ENCODE measurements at regions not wholly inside any gene's neighbourhood (a gene's known extent, or its start where the extent isn't known, plus 50 kb on each side); places are given as distances from the start of the nearest gene placed in this dataset.
"Not testable (repeated sequence)": the region's sequence is repeated elsewhere in the genome, so short reads cannot be mapped to it uniquely, and the experiment has no call there.

DNA sequence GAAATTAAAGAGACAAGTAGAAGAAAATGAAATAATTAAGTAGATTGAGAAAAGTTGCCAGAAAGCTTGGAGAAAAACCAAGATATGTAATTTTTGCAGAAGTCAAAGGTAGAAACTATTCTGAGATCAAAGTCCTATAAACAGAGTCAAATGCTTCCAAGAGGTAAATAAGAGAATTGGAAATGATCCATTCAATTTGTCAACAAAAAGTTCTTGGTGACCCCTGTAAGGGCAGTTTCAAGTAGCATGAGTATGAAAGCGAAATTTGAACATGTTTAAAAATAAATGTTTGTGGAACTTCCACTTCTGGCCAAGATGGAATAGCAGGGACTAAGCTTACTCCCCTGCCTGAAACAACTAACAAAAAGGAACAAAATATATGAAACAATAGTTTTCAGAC is 562.0 kb downstream of the SMARCA1 start:
- FAIRE-seq (no peak), DNase-seq (ENCODE audit: low read depth, low spot score) (no peak)
- H2AFZ ChIP-seq (ENCODE audit: control insufficient read depth, low read length): no peak overlapping the region
- TF ChIP-seq, protein P1, sequence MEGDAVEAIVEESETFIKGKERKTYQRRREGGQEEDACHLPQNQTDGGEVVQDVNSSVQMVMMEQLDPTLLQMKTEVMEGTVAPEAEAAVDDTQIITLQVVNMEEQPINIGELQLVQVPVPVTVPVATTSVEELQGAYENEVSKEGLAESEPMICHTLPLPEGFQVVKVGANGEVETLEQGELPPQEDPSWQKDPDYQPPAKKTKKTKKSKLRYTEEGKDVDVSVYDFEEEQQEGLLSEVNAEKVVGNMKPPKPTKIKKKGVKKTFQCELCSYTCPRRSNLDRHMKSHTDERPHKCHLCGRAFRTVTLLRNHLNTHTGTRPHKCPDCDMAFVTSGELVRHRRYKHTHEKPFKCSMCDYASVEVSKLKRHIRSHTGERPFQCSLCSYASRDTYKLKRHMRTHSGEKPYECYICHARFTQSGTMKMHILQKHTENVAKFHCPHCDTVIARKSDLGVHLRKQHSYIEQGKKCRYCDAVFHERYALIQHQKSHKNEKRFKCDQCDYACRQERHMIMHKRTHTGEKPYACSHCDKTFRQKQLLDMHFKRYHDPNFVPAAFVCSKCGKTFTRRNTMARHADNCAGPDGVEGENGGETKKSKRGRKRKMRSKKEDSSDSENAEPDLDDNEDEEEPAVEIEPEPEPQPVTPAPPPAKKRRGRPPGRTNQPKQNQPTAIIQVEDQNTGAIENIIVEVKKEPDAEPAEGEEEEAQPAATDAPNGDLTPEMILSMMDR (optimal IDR thresholded peaks at IDR 0.05 in 1 of 3, IDR thresholded peaks at IDR 0.05 in 1 of 3, conservative IDR thresholded peaks at IDR 0.05 in 1 of 3; ENCODE audit: extremely low read depth in 1 of 3, insufficient read depth in 2 of 3, low read length in 3 of 3): no peak
- TF ChIP-seq EZH2 (IDR thresholded peaks at IDR 0.05; ENCODE audit: low read length): no peak
- H3K9me1 ChIP-seq (ENCODE audit: control insufficient read depth, extremely low read depth, insufficient read depth, low read length): no peaks in the 10 kb centered on the region
- dilution Hi-C loops (cut with MboI; ENCODE audit: extremely low pct_ligation_motif_present, low sequenced_read_pairs): no loop called here
- H3K36me3 ChIP-seq (ENCODE audit: control insufficient read depth in 2 of 2, extremely low read depth in 1 of 2, insufficient read depth in 2 of 2, low read length in 2 of 2): no peaks in the 10 kb centered on the region
- H3K4me2 ChIP-seq (ENCODE audit: control insufficient read depth, extremely low read depth, insufficient read depth, low read depth, low read length): no peak overlapping the region
- H3K4me3 ChIP-seq (ENCODE audit: control insufficient read depth in 2 of 3, extremely low read depth in 1 of 3, insufficient read depth in 2 of 3, low read depth in 1 of 3, low read length in 3 of 3): no peak overlapping the region
- H4K20me1 ChIP-seq (ENCODE audit: control insufficient read depth, extremely low read depth, insufficient read depth, low read length): no peaks in the 10 kb centered on the region
- H3K79me2 ChIP-seq (ENCODE audit: control insufficient read depth, insufficient read depth, low read length): no peaks in the 10 kb centered on the region
- no peaks in the 10 kb centered on the region for H3K27me3 ChIP-seq (ENCODE audit: control insufficient read depth, extremely low read depth, insufficient read depth, low read length)
- H3K27ac ChIP-seq (ENCODE audit: control insufficient read depth, insufficient read depth, low read length): no peak overlapping the region
- H3K4me1 ChIP-seq (ENCODE audit: control insufficient read depth, extremely low read depth, insufficient read depth, low read length): no peaks in the 10 kb centered on the region
- H3K9me3 ChIP-seq (ENCODE audit: control insufficient read depth, low read depth, low read length): no peaks in the 10 kb centered on the region
- H3K9ac ChIP-seq (ENCODE audit: control insufficient read depth, extremely low read depth, insufficient read depth, low read length): no peak overlapping the region

DNA sequence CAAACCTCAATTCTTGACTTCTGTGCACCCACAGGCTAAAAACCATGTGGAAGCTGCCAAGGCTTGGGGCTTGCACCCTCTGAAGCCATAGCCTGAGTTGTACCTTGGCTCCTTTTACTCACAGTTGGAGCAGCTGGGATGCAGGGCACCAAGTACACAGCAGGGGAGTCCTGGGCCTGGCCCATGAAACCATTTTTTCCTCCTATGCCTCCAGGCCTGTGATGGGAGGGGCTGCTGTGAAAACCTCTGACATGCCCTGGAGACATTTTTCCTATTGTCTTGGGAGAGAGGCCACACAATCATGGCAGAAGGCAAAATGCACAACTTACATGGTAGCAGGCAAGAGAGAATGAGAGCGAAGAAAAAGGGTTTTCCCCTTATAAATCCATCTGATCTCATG is 568.6 kb downstream of the SMARCA1 start:
- H3K9ac ChIP-seq (ENCODE audit: control insufficient read depth, extremely low read depth, insufficient read depth, low read length); H4K20me1 ChIP-seq (ENCODE audit: control insufficient read depth, extremely low read depth, insufficient read depth, low read length); H2AFZ ChIP-seq (ENCODE audit: control insufficient read depth, low read length); H3K4me1 ChIP-seq (ENCODE audit: control insufficient read depth, extremely low read depth, insufficient read depth, low read length); H3K9me1 ChIP-seq (ENCODE audit: control insufficient read depth, extremely low read depth, insufficient read depth, low read length); H3K4me2 ChIP-seq (ENCODE audit: control insufficient read depth, extremely low read depth, insufficient read depth, low read depth, low read length); H3K27ac ChIP-seq (ENCODE audit: control insufficient read depth, insufficient read depth, low read length); H3K79me2 ChIP-seq (ENCODE audit: control insufficient read depth, insufficient read depth, low read length); FAIRE-seq; dilution Hi-C loops (cut with MboI; ENCODE audit: extremely low pct_ligation_motif_present, low sequenced_read_pairs); H3K9me3 ChIP-seq (ENCODE audit: control insufficient read depth, low read depth, low read length); DNase-seq (ENCODE audit: low read depth, low spot score); H3K4me3 ChIP-seq (ENCODE audit: control insufficient read depth in 2 of 3, extremely low read depth in 1 of 3, insufficient read depth in 2 of 3, low read depth in 1 of 3, low read length in 3 of 3); H3K36me3 ChIP-seq (ENCODE audit: control insufficient read depth in 2 of 2, extremely low read depth in 1 of 2, insufficient read depth in 2 of 2, low read length in 2 of 2); H3K27me3 ChIP-seq (ENCODE audit: control insufficient read depth, extremely low read depth, insufficient read depth, low read length): not testable (repeated sequence)

DNA sequence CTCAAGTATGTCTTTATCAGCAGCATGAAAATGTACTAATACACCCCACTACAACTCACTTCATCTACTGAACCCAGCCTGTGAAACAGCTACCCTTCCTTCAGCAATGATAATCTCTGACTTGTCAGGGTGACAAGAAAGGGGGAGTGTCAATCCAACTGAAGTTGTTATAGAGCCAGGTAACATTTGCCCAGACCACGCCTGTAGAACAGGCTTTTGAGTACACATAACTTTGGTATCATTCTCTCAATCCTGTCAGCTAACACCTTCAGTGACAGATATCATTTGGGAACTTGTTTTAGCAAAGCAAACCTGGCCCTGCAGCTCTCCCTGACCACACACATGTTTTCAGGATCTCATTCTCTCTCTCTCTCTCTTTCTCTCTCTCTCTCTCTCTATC is 592.2 kb downstream of the SMARCA1 start:
- H3K4me1 ChIP-seq (ENCODE audit: control insufficient read depth, extremely low read depth, insufficient read depth, low read length): no peaks in the 10 kb centered on the region
- H3K79me2 ChIP-seq (ENCODE audit: control insufficient read depth, insufficient read depth, low read length): no peaks in the 10 kb centered on the region
- dilution Hi-C loops (cut with MboI; ENCODE audit: extremely low pct_ligation_motif_present, low sequenced_read_pairs): no loop called here
- H3K9me1 ChIP-seq (ENCODE audit: control insufficient read depth, extremely low read depth, insufficient read depth, low read length): no peaks in the 10 kb centered on the region
- no peaks in the 10 kb centered on the region for H3K36me3 ChIP-seq (ENCODE audit: control insufficient read depth in 2 of 2, extremely low read depth in 1 of 2, insufficient read depth in 2 of 2, low read length in 2 of 2)
- H3K27ac ChIP-seq (ENCODE audit: control insufficient read depth, insufficient read depth, low read length): no peak overlapping the region
- H3K27me3 ChIP-seq (ENCODE audit: control insufficient read depth, extremely low read depth, insufficient read depth, low read length): no peaks in the 10 kb centered on the region
- H3K9me3 ChIP-seq (ENCODE audit: control insufficient read depth, low read depth, low read length): no peaks in the 10 kb centered on the region
- H3K9ac ChIP-seq (ENCODE audit: control insufficient read depth, extremely low read depth, insufficient read depth, low read length): no peak overlapping the region
- no peak for FAIRE-seq
- H3K4me3 ChIP-seq (ENCODE audit: control insufficient read depth in 2 of 3, extremely low read depth in 1 of 3, insufficient read depth in 2 of 3, low read depth in 1 of 3, low read length in 3 of 3): no peak overlapping the region
- TF ChIP-seq, protein P1 (optimal IDR thresholded peaks at IDR 0.05 in 1 of 3, IDR thresholded peaks at IDR 0.05 in 1 of 3, conservative IDR thresholded peaks at IDR 0.05 in 1 of 3; ENCODE audit: extremely low read depth in 1 of 3, insufficient read depth in 2 of 3, low read length in 3 of 3): no peak
- no peak for TF ChIP-seq EZH2 (IDR thresholded peaks at IDR 0.05; ENCODE audit: low read length)
- no peak overlapping the region for H3K4me2 ChIP-seq (ENCODE audit: control insufficient read depth, extremely low read depth, insufficient read depth, low read depth, low read length)
- H2AFZ ChIP-seq (ENCODE audit: control insufficient read depth, low read length): no peak overlapping the region
- no peak for DNase-seq (ENCODE audit: low read depth, low spot score)
- H4K20me1 ChIP-seq (ENCODE audit: control insufficient read depth, extremely low read depth, insufficient read depth, low read length): no peaks in the 10 kb centered on the region

Data from keratinocyte (primary cell).